ENCODE measurements at regions not wholly inside any gene's neighbourhood (a gene's known extent, or its start where the extent isn't known, plus 50 kb on each side); places are given as distances from the start of the nearest gene placed in this dataset.

- Mint-ChIP-seq H3K27me3 (ENCODE audit: insufficient read depth, low read depth, poor library complexity) (peaks cover 6% of the 10 kb centered on the region), H3K4me3 (no peak overlapping the region)
- H3K4me2 ChIP-seq: no peak overlapping the region
These were observed 428.4 kb downstream of the COG6 start for GRCh38 chr13:40083841-40084240.

More at GRCh38 chr13:40083841-40084240, 428.4 kb downstream of the COG6 start:
- Histone ChIP-seq H3K27me3 (ENCODE audit: insufficient read depth) (no peaks in the 10 kb centered on the region), H3K4me1 (ENCODE audit: insufficient read depth) (peaks cover 15% of the 10 kb centered on the region), H3K36me3 (ENCODE audit: insufficient read depth) (no peaks in the 10 kb centered on the region; the same call in 1 of the 2 replicates), H3K79me2 (replicated peaks; ENCODE audit: insufficient read depth) (no peaks in the 10 kb centered on the region), H4K20me1 (replicated peaks; ENCODE audit: insufficient read depth) (no peaks in the 10 kb centered on the region), H3K4me3 (no peak overlapping the region), H3F3A (replicated peaks; ENCODE audit: low read depth) (no peaks in the 10 kb centered on the region), H3K27ac (ENCODE audit: low read depth) (no peak overlapping the region), H3K9me2 (ENCODE audit: insufficient read depth) (no peaks in the 10 kb centered on the region; the same call in 1 of the 2 replicates), H2AFZ (no peak overlapping the region)
- no peak for TF ChIP-seq ZNF462 (CRISPR knock-in tag; IDR thresholded peaks at IDR 0.05)
- TF ChIP-seq CREB1 (CRISPR knock-in tag; IDR thresholded peaks at IDR 0.05; ENCODE audit: low read depth): no peak
- no peak for TF ChIP-seq CTCF (conservative IDR thresholded peaks at IDR 0.05; ENCODE audit: low read depth in 2 of 2)
- no peak for TF ChIP-seq EZH2 (IDR thresholded peaks at IDR 0.05; ENCODE audit: low read depth, unreplicated experiment)
- TF ChIP-seq NANOG (IDR thresholded peaks at IDR 0.05; ENCODE audit: borderline replicate concordance): no peak
- no peak for TF ChIP-seq POLR2AphosphoS5 (IDR thresholded peaks at IDR 0.05; ENCODE audit: low read depth)
- TF ChIP-seq EZH2phosphoT487 (IDR thresholded peaks at IDR 0.05; ENCODE audit: unreplicated experiment): no peak
- no peak for TF ChIP-seq ZNF331 (CRISPR knock-in tag; IDR thresholded peaks at IDR 0.05; ENCODE audit: low read depth)
- TF ChIP-seq REST (IDR thresholded peaks at IDR 0.05; ENCODE audit: unreplicated experiment): no peak
- no peak for TF ChIP-seq ETS1 (IDR thresholded peaks at IDR 0.05)
- TF ChIP-seq ZNF114 (CRISPR knock-in tag; IDR thresholded peaks at IDR 0.05): no peak
- no peak for TF ChIP-seq STAT1 (IDR thresholded peaks at IDR 0.05; ENCODE audit: unreplicated experiment)
- no peak for TF ChIP-seq JUNB (IDR thresholded peaks at IDR 0.05; ENCODE audit: unreplicated experiment)
- Mint-ChIP-seq H3K4me1 (peaks cover 27% of the 10 kb centered on the region), H3K27ac (no peak overlapping the region), H3K36me3 (ENCODE audit: low read depth) (no peaks in the 10 kb centered on the region), H3K9me3 (peaks cover 7% of the 10 kb centered on the region; the same call in 2 of the 3 replicates)
- ATAC-seq (no peak), DNase-seq (ENCODE audit: low spot score) (no peak)

Measured in GM23338 (cell line).